ENCODE measurements at regions not wholly inside any gene's neighbourhood (a gene's known extent, or its start where the extent isn't known, plus 50 kb on each side); places are given as distances from the start of the nearest gene placed in this dataset.
A peak's percentile ranks its signal among the peaks of the same experiment; 100 is the strongest.

GRCh38 chr1:199758626-199759255 lies 268.8 kb upstream of the NR5A2 start:
- DNase-seq: no peak

- peak; percentile 24 for DNase-seq
Measured at GRCh38 chr1:199759268-199759730, 268.2 kb upstream of the NR5A2 start.

GRCh38 chr1:199762572-199762971 lies 264.9 kb upstream of the NR5A2 start:
- no peak for DNase-seq

DNA sequence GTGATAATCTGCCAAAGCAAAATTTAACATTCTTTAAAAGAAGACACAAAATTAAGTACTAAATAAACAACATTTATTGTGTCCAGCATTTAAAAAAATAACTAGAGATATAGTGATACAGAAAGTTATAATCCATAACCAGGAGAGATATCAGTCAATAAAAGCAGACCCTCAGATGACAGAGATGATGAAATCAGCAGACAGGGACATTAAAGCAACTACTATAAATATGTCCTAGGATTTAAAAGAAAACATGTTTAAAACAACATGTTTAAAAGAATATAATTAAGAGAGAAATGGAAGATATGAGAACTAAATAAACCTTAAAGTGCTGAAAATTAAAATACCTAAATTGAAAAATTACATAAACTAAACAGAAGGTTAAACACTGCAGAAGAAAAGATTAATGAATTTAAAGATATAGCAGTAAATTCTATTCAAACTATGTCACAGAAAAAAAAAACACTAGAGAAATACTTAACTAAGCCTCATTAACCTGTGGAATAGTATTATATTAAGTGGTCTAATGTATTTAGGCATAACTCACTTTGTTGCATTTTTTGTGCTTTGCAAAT lies 261.2 kb upstream of the NR5A2 start:
- DNase-seq: no peak

GRCh38 chr1:199767700-199768099 lies 259.8 kb upstream of the NR5A2 start:
- no peak for DNase-seq

- peak; percentile 4 for DNase-seq
Measured at GRCh38 chr1:199774433-199775089, 252.9 kb upstream of the NR5A2 start.

- no peak for DNase-seq
Measured at GRCh38 chr1:199776768-199777497, 250.6 kb upstream of the NR5A2 start.

DNA sequence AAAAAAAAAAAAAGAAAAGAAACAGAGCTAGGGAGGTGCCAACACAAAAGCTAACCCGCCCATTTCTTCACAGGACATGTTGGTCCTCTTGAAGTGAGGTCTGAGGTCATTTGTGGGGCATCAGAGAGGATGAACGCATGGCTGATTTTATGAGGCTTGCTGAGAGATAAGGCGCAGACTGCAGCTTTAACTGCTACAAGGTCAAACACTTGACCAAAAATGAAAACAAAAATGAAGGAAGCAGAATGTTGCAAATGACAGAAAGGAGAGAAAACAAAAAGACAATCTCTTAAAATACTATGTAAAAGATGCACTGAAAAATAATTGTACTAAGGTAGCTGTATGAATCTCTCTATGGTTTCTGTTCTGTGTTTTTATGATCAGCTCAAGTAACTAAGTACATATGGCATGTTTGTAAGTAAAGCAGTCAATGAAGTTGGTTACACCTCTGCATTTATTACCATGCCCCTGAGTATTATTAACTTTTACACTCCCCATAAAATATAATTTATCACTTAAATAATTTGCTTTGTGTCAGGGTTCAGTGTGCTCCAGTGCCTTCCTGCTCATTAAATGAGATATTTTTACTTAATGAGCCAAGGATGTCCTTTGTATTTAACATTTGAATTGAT lies 249.1 kb upstream of the NR5A2 start:
- no peak for DNase-seq

GRCh38 chr1:199780091-199780490 lies 247.4 kb upstream of the NR5A2 start:
- DNase-seq: no peak

- peak; percentile 36 for DNase-seq
Measured at GRCh38 chr1:199780948-199781670, 246.4 kb upstream of the NR5A2 start.

GRCh38 chr1:199784138-199784895 lies 243.2 kb upstream of the NR5A2 start:
- DNase-seq: peak; percentile 4

GRCh38 chr1:199786695-199787094 lies 240.8 kb upstream of the NR5A2 start:
- DNase-seq: no peak

DNA sequence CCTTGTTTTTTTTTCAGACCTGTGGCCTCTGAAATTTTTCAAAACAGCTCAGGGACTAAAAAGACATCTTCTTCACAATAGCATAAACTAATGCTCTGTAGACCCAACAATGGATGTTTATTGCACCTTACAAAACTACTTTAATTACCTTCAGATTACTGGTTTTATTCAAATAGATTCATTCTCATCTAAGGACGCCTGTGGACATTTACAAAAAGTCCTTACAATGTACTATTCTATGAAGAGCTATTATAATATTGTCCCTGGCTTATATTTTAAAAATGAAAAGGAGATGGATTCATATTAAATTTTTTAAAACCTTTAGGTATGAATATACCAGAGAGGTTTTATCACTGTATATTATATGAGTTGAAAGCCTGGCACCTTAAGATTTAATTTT lies 238.4 kb upstream of the NR5A2 start:
- DNase-seq: no peak

GRCh38 chr1:199791495-199791894 lies 236.0 kb upstream of the NR5A2 start:
- DNase-seq: no peak

GRCh38 chr1:199792874-199793273 lies 234.6 kb upstream of the NR5A2 start:
- no peak for DNase-seq

DNA sequence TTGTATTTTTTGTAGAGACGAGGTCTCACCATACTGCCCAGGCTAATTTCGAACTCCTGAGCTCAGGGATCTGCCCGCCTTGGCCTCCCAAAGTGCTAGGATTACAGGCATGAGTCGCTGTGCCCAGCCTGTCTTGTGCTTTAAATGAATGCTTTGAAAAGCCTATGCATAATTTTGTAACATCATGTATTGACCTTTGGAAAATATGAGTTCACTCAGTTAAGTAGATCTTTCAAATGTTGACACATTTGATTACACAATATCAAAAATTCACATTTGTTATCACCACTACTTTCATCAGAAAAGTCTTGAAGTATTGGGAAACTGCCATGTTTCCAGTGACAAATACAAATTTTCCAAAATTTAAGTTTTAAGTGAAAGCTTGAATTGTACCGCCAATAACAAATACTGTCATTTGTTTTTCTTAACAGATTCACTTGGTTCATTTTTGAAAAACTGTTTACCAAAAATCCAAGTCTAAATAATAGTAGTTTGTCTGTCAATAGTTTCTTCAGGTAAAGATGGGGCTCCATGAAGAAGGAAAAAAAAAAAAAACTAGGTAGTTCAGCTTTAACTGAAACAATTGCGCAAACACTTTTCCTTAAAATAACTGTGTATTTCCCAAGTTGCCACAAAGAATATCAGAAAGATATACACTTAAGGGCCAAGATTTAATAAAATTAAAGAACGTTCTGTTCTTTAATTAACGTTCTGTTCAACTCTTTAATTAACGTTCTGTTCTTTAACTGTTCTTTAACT lies 233.2 kb upstream of the NR5A2 start:
- DNase-seq: no peak

GRCh38 chr1:199799116-199799515 lies 228.4 kb upstream of the NR5A2 start:
- DNase-seq: no peak

DNA sequence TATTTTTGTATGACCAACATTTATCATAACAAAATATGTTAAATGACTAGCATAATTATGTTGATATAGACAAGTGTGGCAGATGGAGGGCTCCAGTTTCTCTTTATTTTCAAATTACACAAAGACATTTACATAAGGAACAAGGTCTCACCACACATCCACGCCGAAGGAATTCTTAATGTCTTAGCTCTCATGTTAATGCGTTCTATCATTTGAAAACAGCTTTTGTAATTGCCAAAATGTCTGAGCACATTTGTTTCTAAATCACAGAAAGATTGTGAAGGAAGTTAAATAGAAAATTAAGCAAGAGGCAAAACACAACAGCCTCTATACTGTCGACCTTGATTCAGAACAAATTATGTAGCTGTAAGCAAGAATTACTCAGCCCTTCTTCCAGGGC lies 223.0 kb upstream of the NR5A2 start:
- DNase-seq: no peak

DNA sequence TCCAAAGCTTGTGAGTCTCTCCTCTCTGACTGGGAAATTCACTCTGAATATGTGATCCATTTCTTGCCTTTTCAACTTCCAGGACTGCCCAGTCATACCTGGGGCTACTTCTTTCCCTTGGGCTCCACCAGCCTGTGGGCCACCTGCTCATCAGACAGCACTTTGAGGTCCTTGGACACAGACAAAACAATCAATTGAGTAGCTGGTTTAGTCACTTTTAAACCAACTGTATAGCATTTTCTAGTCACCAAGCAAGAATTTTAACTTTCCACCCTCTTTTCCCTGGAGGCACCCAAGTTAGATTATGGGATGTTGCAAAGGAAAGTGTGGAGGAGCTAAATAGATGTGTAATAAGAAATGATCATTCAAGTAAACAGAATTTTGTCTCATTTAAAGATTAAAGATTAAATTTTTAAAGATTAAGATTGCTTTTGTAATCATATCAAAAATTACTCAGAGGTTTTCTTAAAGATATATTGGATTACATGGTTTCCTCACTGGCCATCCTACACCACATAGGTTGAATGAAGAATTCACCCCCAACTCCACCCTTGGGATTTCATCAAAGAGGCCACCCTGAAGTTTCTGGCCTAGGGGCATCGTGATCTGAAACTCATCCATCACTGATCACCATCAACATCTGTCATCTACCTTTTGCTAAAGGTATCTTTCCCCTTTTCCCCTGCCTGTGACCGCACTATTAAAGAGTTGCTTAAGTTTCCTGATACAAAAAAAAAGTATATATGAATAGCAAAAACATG lies 219.2 kb upstream of the NR5A2 start:
- DNase-seq: peak; percentile 46

DNA sequence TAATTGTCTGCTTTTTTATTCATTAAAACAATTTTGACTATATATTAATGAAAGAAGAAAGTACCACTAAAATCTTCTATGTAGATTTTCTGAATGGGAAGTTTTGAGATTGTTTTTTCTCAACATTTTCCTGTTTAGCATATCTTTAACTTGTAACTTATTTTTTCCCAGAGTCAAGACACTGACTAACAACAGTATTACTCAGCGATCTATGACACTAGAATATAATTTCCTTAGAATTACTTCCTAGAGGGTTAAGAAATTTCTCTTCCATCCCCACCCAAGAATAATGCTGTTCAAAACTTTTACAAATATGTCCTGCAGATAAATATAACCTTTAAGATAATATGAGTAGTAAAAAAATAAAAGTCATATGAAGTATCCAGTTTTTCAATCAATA lies 218.2 kb upstream of the NR5A2 start:
- no peak for DNase-seq

Measured in fibroblast of skin of scalp (primary cell).